Thyroid gland (tissue), 4 donors: ENCODE measurements at regions not wholly inside any gene's neighbourhood (a gene's known extent, or its start where the extent isn't known, plus 50 kb on each side); places are given as distances from the start of the nearest gene placed in this dataset.

Experiments
- POLR2A ChIP-seq, 2 donors: fragments of 450-650 bp; IDR thresholded peaks; one replicate each; pipeline ENCODE4 v1.6.1; 2017; ENCODE audit warnings: antibody characterized with exemption in 2 of 2, mild to moderate bottlenecking in 2 of 2, moderate library complexity in 1 of 2
- TF ChIP-seq, protein P1 (sequence below), 6 experiments: fragments of 200-600 bp in 3 of 6; fragments of 450-650 bp in 3 of 6; sonication (generic) in 3 of 6; IDR thresholded peaks; one replicate each; pipeline ENCODE4 v1.5.1; 2016 to 2019; ENCODE audit warnings: antibody characterized with exemption in 6 of 6, mild to moderate bottlenecking in 2 of 6, inconsistent platforms in 1 of 6, moderate library complexity in 1 of 6

DNA sequence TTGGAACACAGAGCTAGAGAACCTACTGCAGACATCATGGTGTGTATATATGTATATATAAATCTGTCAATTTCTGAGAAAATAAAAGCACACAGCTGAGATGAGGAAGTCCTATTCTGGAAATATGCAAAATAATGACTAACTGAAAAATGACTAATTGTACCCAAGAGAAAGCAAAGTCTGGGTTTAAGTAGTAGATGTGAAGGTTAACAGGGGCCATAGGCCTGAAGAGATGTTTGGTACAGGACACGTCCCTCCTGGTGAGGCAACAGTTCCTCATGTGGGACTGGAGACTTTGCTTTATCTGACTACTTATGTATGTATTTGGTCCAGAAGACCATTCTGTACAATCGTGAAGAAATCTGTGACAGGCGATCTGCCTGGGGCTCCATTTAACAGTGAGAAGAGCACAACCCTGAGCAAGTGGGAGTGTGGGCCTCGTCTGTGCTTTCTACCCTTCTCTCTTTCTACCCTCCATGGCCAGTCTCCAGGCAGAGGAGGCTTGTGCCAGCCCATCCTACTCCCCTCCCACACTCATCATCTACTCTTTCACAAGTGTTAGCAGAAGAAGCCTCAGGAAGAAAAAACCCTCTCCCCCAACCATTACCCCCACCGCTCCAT is 67.5 kb downstream of the SLC41A2 start:
- no peak for TF ChIP-seq POLR2A (IDR thresholded peaks at IDR 0.05)
- TF ChIP-seq, protein P1, sequence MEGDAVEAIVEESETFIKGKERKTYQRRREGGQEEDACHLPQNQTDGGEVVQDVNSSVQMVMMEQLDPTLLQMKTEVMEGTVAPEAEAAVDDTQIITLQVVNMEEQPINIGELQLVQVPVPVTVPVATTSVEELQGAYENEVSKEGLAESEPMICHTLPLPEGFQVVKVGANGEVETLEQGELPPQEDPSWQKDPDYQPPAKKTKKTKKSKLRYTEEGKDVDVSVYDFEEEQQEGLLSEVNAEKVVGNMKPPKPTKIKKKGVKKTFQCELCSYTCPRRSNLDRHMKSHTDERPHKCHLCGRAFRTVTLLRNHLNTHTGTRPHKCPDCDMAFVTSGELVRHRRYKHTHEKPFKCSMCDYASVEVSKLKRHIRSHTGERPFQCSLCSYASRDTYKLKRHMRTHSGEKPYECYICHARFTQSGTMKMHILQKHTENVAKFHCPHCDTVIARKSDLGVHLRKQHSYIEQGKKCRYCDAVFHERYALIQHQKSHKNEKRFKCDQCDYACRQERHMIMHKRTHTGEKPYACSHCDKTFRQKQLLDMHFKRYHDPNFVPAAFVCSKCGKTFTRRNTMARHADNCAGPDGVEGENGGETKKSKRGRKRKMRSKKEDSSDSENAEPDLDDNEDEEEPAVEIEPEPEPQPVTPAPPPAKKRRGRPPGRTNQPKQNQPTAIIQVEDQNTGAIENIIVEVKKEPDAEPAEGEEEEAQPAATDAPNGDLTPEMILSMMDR (IDR thresholded peaks at IDR 0.05) = no peak
